Neural crest cell (in vitro differentiated cells): ENCODE measurements at regions not wholly inside any gene's neighbourhood (a gene's known extent, or its start where the extent isn't known, plus 50 kb on each side); places are given as distances from the start of the nearest gene placed in this dataset.
A peak's percentile ranks its signal among the peaks of the same experiment; 100 is the strongest.

ENCODE experiments used
- DNase-seq: peaks from one replicate; pipeline ENCODE4 v3.0.0; 2021; ENCODE audit warnings: low read depth, mixed read lengths, low spot score
- H3K27ac Mint-ChIP-seq: one replicate; pipeline ENCODE4 v1.8.0; 2021; ENCODE audit warnings: mild to moderate bottlenecking, mixed read lengths; ENCODE audit not compliant: unreplicated experiment
- H3K27me3 Mint-ChIP-seq: 2 replicates; pipeline ENCODE4 v1.8.0; 2021; ENCODE audit warnings: low read depth, mild to moderate bottlenecking, mixed read lengths
- H3K36me3 Mint-ChIP-seq: 2 replicates; pipeline ENCODE4 v1.8.0; 2021; ENCODE audit warnings: low read depth, mild to moderate bottlenecking, mixed read lengths
- H3K4me1 Mint-ChIP-seq: 2 replicates; pipeline ENCODE4 v1.8.0; 2021; ENCODE audit warnings: mixed read lengths
- H3K4me3 Mint-ChIP-seq: one replicate; pipeline ENCODE4 v1.8.0; 2021; ENCODE audit warnings: mild to moderate bottlenecking, mixed read lengths
- H3K9me3 Mint-ChIP-seq: 2 replicates; pipeline ENCODE4 v1.8.0; 2021; ENCODE audit warnings: mixed read lengths
- TF ChIP-seq, protein P1 (sequence below): fragments of 200-600 bp; sonication (generic); conservative IDR thresholded peaks from 2 replicates; pipeline ENCODE4 v1.5.0; 2021; ENCODE audit warnings: antibody characterized with exemption, mild to moderate bottlenecking

DNA sequence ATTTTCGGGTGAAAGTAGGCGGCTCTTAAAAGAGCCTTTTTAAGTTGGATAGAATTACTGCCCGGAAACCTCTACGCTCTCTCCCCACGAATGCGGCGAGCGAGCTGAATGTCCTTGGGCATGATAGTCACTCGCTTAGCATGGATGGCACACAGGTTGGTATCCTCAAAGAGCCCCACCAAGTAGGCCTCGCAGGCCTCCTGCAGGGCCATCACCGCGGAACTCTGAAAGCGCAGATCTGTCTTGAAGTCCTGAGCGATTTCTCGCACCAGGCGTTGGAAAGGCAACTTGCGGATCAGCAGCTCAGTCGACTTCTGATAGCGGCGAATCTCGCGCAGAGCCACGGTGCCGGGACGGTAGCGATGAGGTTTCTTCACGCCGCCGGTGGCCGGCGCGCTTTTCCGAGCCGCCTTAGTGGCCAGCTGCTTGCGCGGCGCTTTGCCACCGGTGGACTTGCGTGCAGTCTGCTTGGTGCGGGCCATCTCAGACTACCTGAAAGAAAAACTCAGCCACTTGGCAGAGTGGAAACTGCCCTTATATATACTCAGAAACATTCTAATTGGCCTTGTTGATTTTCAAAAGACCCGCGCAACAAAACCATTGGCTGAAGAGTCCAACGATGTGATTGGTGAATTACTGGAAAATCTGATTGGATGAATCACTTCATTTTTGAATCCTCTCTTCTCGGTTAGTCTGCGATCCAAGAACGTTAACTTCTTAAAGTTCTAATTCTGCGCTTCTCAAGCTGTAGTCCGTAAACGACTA is 93.9 kb upstream of the BTN3A2 start:
- DNase-seq: peak; percentile 75
- H3K36me3 Mint-ChIP-seq: peaks cover 3% of the 10 kb centered on the region
- H3K9me3 Mint-ChIP-seq: no peaks in the 10 kb centered on the region
- H3K4me3 Mint-ChIP-seq: no peak overlapping the region
- peaks cover 42% of the 10 kb centered on the region for H3K4me1 Mint-ChIP-seq
- TF ChIP-seq, protein P1, sequence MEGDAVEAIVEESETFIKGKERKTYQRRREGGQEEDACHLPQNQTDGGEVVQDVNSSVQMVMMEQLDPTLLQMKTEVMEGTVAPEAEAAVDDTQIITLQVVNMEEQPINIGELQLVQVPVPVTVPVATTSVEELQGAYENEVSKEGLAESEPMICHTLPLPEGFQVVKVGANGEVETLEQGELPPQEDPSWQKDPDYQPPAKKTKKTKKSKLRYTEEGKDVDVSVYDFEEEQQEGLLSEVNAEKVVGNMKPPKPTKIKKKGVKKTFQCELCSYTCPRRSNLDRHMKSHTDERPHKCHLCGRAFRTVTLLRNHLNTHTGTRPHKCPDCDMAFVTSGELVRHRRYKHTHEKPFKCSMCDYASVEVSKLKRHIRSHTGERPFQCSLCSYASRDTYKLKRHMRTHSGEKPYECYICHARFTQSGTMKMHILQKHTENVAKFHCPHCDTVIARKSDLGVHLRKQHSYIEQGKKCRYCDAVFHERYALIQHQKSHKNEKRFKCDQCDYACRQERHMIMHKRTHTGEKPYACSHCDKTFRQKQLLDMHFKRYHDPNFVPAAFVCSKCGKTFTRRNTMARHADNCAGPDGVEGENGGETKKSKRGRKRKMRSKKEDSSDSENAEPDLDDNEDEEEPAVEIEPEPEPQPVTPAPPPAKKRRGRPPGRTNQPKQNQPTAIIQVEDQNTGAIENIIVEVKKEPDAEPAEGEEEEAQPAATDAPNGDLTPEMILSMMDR: no peak
- peaks cover 11% of the 10 kb centered on the region for H3K27me3 Mint-ChIP-seq
- peak overlapping the region; percentile 97 for H3K27ac Mint-ChIP-seq

DNA sequence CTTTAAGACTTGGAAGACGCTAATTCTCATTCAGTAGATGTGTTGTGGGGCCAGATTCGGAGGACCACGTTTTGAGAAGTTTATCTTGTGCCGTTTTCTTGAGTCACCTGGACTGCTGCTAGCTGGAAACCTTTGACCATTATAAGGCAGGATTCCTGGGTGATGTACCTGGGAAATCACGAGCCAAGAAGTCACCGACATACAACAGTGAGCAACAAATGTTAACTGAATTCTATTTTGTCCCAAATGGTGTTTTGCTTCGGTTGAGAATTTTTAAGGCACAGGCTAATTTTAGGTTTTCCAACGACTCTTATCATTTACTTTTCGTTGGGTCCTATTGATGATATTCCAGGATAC is 93.4 kb upstream of the BTN3A2 start:
- Mint-ChIP-seq H3K27me3 (peaks cover 11% of the 10 kb centered on the region), H3K36me3 (peaks cover 3% of the 10 kb centered on the region), H3K4me1 (peaks cover 42% of the 10 kb centered on the region), H3K27ac (peak overlapping the region; percentile 22), H3K4me3 (no peak overlapping the region), H3K9me3 (no peaks in the 10 kb centered on the region)
- TF ChIP-seq, protein P1: no peak
- DNase-seq: no peak

DNA sequence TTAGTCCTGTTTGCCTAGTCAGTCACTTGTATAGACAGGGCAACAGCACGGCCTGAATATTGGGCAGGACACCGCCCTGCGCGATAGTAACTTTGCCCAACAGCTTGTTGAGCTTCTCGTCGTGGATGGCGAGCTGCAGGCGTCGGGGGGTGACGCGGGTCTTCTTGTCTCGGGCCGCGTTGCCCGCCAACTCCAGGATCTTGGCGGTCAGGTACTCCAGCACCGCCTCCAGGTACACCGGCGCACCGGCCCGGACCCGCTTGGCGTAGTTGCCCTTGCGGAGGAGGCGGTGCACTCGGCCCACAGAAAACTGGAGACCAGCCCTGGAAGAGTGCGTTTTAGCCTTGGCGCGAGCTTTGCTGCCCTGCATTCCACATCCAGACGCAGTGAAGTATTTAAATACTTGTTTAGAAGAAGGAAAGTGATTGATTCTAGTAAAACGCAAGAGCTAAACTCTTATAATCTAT is 92.8 kb upstream of the BTN3A2 start:
- Mint-ChIP-seq H3K4me1 (peaks cover 38% of the 10 kb centered on the region), H3K27ac (peak overlapping the region; percentile 22), H3K9me3 (no peaks in the 10 kb centered on the region), H3K36me3 (peaks cover 3% of the 10 kb centered on the region), H3K27me3 (peaks cover 11% of the 10 kb centered on the region), H3K4me3 (no peak overlapping the region)
- DNase-seq: no peak
- TF ChIP-seq, protein P1: no peak

DNA sequence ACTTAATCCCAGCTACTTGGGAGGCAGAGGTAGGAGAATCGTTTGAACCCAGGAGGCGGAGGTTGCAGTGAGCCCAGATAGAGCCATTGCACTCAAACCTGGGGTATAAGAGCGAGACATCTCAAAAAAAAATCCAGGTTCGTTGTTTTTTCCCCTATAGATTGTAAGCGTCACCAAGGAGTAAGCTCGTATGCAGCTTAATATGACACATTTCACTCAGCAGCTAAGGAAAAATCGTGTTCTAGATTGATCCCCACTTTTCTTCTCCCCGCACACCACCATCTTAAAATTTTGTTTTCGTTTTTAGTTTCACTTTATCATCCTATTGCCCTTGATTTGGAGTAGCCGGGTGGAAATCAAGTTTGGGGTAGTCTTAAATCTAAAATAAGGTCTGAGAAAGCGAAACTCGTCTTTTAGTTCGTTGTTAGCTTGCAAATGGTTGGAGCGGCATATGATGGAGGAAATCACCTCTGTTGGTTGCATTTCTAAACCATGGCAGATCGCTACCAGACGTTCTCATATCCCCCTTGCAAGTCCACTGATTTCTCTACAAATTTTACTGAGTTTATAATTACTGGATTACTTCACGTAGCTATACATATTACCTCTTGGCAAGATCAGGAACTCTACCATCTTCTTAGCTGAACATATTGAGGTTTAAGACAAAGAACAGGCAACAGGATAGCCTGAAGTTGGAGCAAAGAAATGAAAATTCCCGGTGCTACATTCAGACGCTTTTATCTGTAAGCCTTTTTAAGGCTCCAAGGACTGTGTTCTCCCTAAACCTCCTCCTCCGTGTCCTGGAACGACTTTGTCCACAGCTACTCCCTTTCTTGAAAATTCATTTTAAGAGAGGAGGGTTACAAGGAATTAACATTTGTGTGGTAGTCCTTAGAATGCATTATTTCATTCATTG is 91.1 kb upstream of the BTN3A2 start:
- peaks cover 1% of the 10 kb centered on the region for H3K36me3 Mint-ChIP-seq
- TF ChIP-seq, protein P1: no peak
- H3K27ac Mint-ChIP-seq: no peak overlapping the region
- H3K4me1 Mint-ChIP-seq: peaks cover 36% of the 10 kb centered on the region
- DNase-seq: no peak
- H3K4me3 Mint-ChIP-seq: no peak overlapping the region
- no peaks in the 10 kb centered on the region for H3K9me3 Mint-ChIP-seq
- H3K27me3 Mint-ChIP-seq: peaks cover 10% of the 10 kb centered on the region

DNA sequence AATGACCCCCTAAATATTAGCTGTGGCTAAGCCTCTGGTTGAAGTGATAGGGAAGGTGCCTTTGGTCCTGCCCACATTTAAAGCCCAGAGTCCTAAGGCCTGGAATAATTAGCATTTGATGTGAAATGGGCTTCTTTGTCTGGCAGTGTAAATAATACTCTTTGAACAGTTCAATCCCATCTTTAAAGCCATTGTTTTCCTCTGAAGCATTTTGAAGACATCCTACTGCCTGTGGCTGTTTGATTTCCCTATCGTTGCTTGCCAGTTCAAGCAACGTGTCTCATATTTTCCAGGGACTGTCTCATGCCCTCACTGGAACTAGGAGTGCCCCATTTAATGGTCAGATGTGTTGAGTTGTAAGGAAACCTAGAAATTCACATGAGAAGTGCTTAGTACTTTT is 89.3 kb upstream of the BTN3A2 start:
- H3K27ac Mint-ChIP-seq: no peak overlapping the region
- peak overlapping the region; percentile 47 for H3K4me3 Mint-ChIP-seq
- H3K36me3 Mint-ChIP-seq: peaks cover 3% of the 10 kb centered on the region
- no peaks in the 10 kb centered on the region for H3K9me3 Mint-ChIP-seq
- no peak for DNase-seq
- H3K27me3 Mint-ChIP-seq: no peaks in the 10 kb centered on the region
- TF ChIP-seq, protein P1: no peak
- H3K4me1 Mint-ChIP-seq: peaks cover 24% of the 10 kb centered on the region
